ENCODE measurements at regions not wholly inside any gene's neighbourhood (a gene's known extent, or its start where the extent isn't known, plus 50 kb on each side); places are given as distances from the start of the nearest gene placed in this dataset.

- TF ChIP-seq BCL11A (IDR thresholded peaks at IDR 0.05; ENCODE audit: low read depth in 2 of 2, low read length in 2 of 2) (no peak), EZH2 (IDR thresholded peaks at IDR 0.05; ENCODE audit: low read depth, low read length, severe bottlenecking) (no peak), CREB1 (IDR thresholded peaks at IDR 0.05) (no peak), CEBPB (IDR thresholded peaks at IDR 0.05; ENCODE audit: low read depth, low read length) (no peak), POU5F1 (IDR thresholded peaks at IDR 0.05; ENCODE audit: low read depth, low read length) (no peak), POLR2AphosphoS5 (IDR thresholded peaks at IDR 0.05; ENCODE audit: low read depth, low read length) (no peak), POLR2A (IDR thresholded peaks at IDR 0.05; ENCODE audit: control extremely low read depth in 1 of 2, low read depth in 2 of 2, low read length in 2 of 2) (no peak)
- TF ChIP-seq, protein P1, sequence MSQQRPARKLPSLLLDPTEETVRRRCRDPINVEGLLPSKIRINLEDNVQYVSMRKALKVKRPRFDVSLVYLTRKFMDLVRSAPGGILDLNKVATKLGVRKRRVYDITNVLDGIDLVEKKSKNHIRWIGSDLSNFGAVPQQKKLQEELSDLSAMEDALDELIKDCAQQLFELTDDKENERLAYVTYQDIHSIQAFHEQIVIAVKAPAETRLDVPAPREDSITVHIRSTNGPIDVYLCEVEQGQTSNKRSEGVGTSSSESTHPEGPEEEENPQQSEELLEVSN (IDR thresholded peaks at IDR 0.05) = no peak
- TF ChIP-seq, protein P2, sequence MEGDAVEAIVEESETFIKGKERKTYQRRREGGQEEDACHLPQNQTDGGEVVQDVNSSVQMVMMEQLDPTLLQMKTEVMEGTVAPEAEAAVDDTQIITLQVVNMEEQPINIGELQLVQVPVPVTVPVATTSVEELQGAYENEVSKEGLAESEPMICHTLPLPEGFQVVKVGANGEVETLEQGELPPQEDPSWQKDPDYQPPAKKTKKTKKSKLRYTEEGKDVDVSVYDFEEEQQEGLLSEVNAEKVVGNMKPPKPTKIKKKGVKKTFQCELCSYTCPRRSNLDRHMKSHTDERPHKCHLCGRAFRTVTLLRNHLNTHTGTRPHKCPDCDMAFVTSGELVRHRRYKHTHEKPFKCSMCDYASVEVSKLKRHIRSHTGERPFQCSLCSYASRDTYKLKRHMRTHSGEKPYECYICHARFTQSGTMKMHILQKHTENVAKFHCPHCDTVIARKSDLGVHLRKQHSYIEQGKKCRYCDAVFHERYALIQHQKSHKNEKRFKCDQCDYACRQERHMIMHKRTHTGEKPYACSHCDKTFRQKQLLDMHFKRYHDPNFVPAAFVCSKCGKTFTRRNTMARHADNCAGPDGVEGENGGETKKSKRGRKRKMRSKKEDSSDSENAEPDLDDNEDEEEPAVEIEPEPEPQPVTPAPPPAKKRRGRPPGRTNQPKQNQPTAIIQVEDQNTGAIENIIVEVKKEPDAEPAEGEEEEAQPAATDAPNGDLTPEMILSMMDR (IDR thresholded peaks at IDR 0.05; ENCODE audit: control extremely low read depth in 1 of 3, insufficient read depth in 1 of 3, low read depth in 1 of 3, low read length in 3 of 3) = no peak
Observed at GRCh38 chr7:43057141-43057540, 55.3 kb upstream of the HECW1 start.

Measured in H1 (cell line).